Esophagus squamous epithelium (tissue), 5 donors: ENCODE measurements at regions not wholly inside any gene's neighbourhood (a gene's known extent, or its start where the extent isn't known, plus 50 kb on each side); places are given as distances from the start of the nearest gene placed in this dataset.

Experiments
- DNase-seq: peaks from one replicate; lab custom pipeline; 2025; lab: John Stamatoyannopoulos, UW
- H3K27ac ChIP-seq, 4 donors: fragments of 200-600 bp; sonication (generic); one replicate each; pipeline ENCODE4 v1.5.1; 2016 to 2019; ENCODE audit warnings: mild to moderate bottlenecking in 1 of 4
- H3K27me3 ChIP-seq, 4 donors: fragments of 200-600 bp; sonication (generic); 1 replicate in 3 of 4; 2 replicates in 1 of 4; pipeline versions ENCODE4 v1.5.1 to v1.6.0; 2017 to 2021; ENCODE audit warnings: antibody characterized with exemption in 1 of 4
- H3K36me3 ChIP-seq, 3 donors: fragments of 200-600 bp; sonication (generic); one replicate each; pipeline ENCODE4 v1.5.1; 2016 to 2019
- H3K4me1 ChIP-seq, 3 donors: fragments of 200-600 bp; sonication (generic); one replicate each; pipeline ENCODE4 v1.5.1; 2017 to 2019
- H3K4me3 ChIP-seq, 4 donors: fragments of 200-600 bp; sonication (generic); 1 replicate in 3 of 4; 2 replicates in 1 of 4; pipeline ENCODE4 v1.5.1; 2016 to 2019; ENCODE audit warnings: mild to moderate bottlenecking in 2 of 4, moderate library complexity in 1 of 4
- H3K9me3 ChIP-seq, 3 donors: fragments of 200-600 bp; sonication (generic); one replicate each; pipeline ENCODE4 v1.5.1; 2016 to 2019
- POLR2A ChIP-seq, 4 donors: fragments of 450-650 bp; IDR thresholded peaks; one replicate each; pipeline ENCODE4 v1.6.1; 2017; ENCODE audit warnings: antibody characterized with exemption in 4 of 4, mild to moderate bottlenecking in 4 of 4, moderate library complexity in 3 of 4
- WGBS, 2 donors: methylation state at CpG; one replicate each; pipeline ENCODE4 v1.1.5; 2018; 5-methylcytosine and 5-hydroxymethylcytosine counted together
- intact Hi-C: fragments of 100-400 bp; cut with DNase I; formaldehyde crosslinking; loops from one replicate; pipeline ENCODE4 v1.15.0; 2022
- TF ChIP-seq, protein P1 (sequence below), 6 experiments: fragments of 450-650 bp in 4 of 6; fragments of 200-600 bp in 2 of 6; sonication (generic) in 2 of 6; IDR thresholded peaks; one replicate each; pipeline ENCODE4 v1.5.1; 2016 to 2019; ENCODE audit warnings: antibody characterized with exemption in 6 of 6, mild to moderate bottlenecking in 4 of 6, moderate library complexity in 4 of 6
- donor health status: DM: yes; HTN: yes; CAD: no.

DNA sequence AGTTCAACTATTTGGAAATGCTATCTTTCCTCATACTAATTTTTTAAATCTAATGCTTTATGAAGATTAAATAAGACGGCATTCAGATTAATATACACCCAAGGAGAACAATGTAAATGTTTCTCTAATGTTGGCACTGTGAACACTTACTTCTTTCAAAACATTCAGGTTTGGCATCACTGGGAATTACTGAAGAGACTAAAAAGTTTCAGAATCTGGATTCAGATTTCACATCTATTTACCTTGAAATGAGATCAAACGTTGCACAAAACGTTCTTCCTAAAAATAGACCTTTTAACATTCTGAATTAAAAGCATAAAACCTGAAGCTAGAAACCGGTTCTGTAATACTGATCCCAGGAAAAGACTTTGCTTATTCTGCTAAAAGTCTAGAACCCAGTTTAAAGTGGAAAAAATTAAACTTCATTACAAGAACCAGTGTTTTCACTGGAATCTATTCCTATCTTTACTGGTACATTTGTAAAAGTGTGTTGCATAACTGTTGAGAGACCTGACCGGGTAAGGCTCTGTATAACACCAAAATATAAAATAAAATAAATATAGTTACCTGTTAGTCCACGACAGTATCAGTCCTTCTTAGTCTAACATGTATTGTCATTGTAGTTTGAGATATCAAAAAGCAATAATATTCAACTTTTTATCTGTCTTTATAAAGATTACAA is 117.4 kb upstream of the MAP9 start:
- WGBS, 2 donors = 45 to 66% methylated on average over 6 of the region's 6 CpGs
- H3K27ac ChIP-seq = no peak overlapping the region
- H3K9me3 ChIP-seq = no peaks in the 10 kb centered on the region
- no peak overlapping the region for H3K4me3 ChIP-seq
- H3K27me3 ChIP-seq = no peaks in the 10 kb centered on the region
- H3K4me1 ChIP-seq = no peaks in the 10 kb centered on the region
- intact Hi-C loops = no loop called here
- H3K36me3 ChIP-seq = no peaks in the 10 kb centered on the region
- no peak for TF ChIP-seq POLR2A (IDR thresholded peaks at IDR 0.05)
- TF ChIP-seq, protein P1, sequence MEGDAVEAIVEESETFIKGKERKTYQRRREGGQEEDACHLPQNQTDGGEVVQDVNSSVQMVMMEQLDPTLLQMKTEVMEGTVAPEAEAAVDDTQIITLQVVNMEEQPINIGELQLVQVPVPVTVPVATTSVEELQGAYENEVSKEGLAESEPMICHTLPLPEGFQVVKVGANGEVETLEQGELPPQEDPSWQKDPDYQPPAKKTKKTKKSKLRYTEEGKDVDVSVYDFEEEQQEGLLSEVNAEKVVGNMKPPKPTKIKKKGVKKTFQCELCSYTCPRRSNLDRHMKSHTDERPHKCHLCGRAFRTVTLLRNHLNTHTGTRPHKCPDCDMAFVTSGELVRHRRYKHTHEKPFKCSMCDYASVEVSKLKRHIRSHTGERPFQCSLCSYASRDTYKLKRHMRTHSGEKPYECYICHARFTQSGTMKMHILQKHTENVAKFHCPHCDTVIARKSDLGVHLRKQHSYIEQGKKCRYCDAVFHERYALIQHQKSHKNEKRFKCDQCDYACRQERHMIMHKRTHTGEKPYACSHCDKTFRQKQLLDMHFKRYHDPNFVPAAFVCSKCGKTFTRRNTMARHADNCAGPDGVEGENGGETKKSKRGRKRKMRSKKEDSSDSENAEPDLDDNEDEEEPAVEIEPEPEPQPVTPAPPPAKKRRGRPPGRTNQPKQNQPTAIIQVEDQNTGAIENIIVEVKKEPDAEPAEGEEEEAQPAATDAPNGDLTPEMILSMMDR (IDR thresholded peaks at IDR 0.05) = no peak
- no peak for DNase-seq

DNA sequence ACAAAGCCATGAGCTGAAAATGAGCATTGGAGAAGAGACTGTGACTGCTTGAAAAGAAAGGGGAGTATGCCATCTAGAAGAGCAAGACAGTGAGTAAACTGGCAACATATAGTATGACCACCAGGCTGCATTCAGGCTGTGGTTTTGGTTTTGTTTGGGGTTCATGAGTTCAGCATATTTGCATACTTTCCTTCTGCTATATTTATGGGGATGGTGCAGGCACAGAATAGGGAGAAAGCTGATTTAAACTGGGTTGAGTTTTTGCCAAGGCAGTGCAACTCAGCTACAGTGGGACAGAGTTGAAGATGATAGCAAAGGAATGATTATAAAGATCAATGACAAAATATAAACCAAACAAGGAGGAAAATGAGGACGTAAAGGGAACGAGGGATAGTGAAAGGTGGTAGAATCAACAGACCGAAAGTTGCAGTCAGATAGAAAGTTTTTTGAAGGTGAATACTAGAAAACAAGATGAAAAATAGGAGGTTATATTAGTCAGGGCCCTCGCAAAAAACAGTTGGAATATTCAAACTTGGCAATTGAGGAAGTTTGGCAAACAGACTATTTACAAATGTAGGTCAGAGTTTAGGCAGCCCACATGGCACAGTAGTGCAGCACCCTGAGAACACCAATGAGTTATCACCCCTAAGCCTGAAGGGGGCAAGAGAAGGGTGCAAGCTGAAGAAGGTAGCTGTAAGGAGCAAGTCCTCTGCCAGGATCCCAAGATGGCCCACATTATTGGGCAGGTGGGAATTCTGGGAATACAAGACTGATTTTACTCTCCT is 114.8 kb upstream of the MAP9 start:
- TF ChIP-seq, protein P1 (IDR thresholded peaks at IDR 0.05) = no peak
- TF ChIP-seq POLR2A (IDR thresholded peaks at IDR 0.05) = no peak
- intact Hi-C loops = no loop called here
- WGBS, 2 donors = 73 to 78% methylated on average over 4 of the region's 4 CpGs

DNA sequence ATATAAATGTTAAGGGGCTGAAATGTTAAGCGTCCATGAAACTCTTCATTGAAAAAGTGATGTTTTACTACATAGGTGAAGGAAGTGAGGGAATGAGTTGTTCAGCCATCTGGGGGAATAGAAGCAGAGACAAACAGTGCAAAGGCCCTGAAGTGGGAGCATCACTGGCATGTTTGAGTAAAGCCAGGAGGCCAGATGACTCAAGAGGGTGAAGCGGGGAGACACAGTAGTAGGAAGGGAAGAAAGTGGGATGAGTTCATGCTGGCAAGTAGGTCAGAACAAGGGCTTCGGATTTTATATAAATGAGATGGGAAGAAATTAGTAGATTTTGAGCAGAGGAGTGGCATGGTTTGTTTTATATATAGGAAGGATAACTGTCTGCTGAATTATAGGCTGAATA is 112.5 kb upstream of the MAP9 start:
- DNase-seq = no peak
- intact Hi-C loops = no loop called here
- TF ChIP-seq, protein P1 (IDR thresholded peaks at IDR 0.05) = no peak
- TF ChIP-seq POLR2A (IDR thresholded peaks at IDR 0.05) = no peak
- no peaks in the 10 kb centered on the region for H3K9me3 ChIP-seq
- H3K27ac ChIP-seq = no peak overlapping the region
- no peak overlapping the region for H3K4me3 ChIP-seq
- no peaks in the 10 kb centered on the region for H3K4me1 ChIP-seq
- 81 to 87% methylated on average over 3 of the region's 3 CpGs for WGBS, 2 donors
- no peaks in the 10 kb centered on the region for H3K36me3 ChIP-seq
- no peaks in the 10 kb centered on the region for H3K27me3 ChIP-seq

More for the DNA sequence above, 114.8 kb upstream of the MAP9 start:
- Histone ChIP-seq H3K4me1 (no peaks in the 10 kb centered on the region), H3K36me3 (no peaks in the 10 kb centered on the region), H3K27ac (no peak overlapping the region), H3K4me3 (no peak overlapping the region), H3K9me3 (no peaks in the 10 kb centered on the region), H3K27me3 (no peaks in the 10 kb centered on the region)
- no peak for DNase-seq

DNA sequence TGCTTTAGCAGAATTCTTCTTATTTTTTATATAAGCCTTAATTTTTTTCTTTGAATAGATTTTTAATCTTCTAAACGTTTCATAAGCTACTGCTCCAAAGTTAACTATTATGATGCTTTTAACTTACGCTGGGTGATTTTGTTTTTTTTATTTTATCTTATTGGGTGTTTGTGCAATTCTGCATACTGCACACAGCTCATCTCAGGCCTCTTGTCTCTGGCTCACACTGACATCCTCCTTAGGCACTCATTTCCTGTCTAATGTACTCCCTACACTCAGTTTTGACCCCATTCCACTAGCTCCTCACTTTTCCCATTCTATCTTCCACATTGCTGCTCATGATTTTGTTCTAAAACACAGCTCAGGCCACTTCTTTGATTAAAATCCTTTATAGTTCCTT is 111.9 kb upstream of the MAP9 start:
- no peaks in the 10 kb centered on the region for H3K27me3 ChIP-seq
- DNase-seq = no peak
- no peaks in the 10 kb centered on the region for H3K36me3 ChIP-seq
- no peaks in the 10 kb centered on the region for H3K4me1 ChIP-seq
- H3K4me3 ChIP-seq = no peak overlapping the region
- WGBS, 2 donors = 63 to 74% methylated on average over 2 of the region's 2 CpGs
- TF ChIP-seq, protein P1 (IDR thresholded peaks at IDR 0.05) = no peak
- TF ChIP-seq POLR2A (IDR thresholded peaks at IDR 0.05) = no peak
- no peaks in the 10 kb centered on the region for H3K9me3 ChIP-seq
- no peak overlapping the region for H3K27ac ChIP-seq
- intact Hi-C loops = no loop called here

DNA sequence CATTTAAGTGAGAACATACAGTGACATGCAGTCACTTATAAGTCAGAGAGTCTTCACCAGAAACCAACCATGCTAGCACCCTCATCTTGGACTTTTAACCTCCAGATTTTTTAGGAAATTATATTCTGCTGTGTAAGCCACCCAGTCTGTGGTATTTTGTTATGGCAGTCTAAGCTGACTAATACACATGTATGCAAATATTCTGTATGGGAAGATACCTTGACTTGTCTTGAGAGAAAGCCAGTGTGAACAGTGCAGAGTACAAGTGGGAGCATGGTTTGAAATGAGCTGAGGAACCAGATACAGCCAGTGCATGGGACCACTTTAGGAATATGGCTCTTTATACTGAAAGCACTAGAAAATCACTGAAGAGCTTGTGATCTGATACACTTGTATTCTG is 110.4 kb upstream of the MAP9 start:
- no peak overlapping the region for H3K27ac ChIP-seq
- no peak for TF ChIP-seq POLR2A (IDR thresholded peaks at IDR 0.05)
- TF ChIP-seq, protein P1 (IDR thresholded peaks at IDR 0.05) = no peak
- H3K4me1 ChIP-seq = no peaks in the 10 kb centered on the region
- no peak for DNase-seq
- H3K4me3 ChIP-seq = no peak overlapping the region
- H3K9me3 ChIP-seq = no peaks in the 10 kb centered on the region
- no peaks in the 10 kb centered on the region for H3K36me3 ChIP-seq
- H3K27me3 ChIP-seq = no peaks in the 10 kb centered on the region
- intact Hi-C loops = no loop called here
